Uterus (tissue), 2 donors: ENCODE measurements at regions not wholly inside any gene's neighbourhood (a gene's known extent, or its start where the extent isn't known, plus 50 kb on each side); places are given as distances from the start of the nearest gene placed in this dataset.

Source experiments
- POLR2A ChIP-seq, 2 donors: fragments of 450-650 bp; IDR thresholded peaks; one replicate each; pipeline ENCODE4 v1.6.1; 2016; ENCODE audit warnings: antibody characterized with exemption in 2 of 2, mild to moderate bottlenecking in 1 of 2, moderate library complexity in 1 of 2
- TF ChIP-seq, protein P1 (sequence below), 4 experiments: fragments of 200-600 bp in 2 of 4; fragments of 450-650 bp in 2 of 4; sonication (generic) in 2 of 4; IDR thresholded peaks; one replicate each; pipeline ENCODE4 v1.5.1; 2016 to 2019; ENCODE audit warnings: antibody characterized with exemption in 4 of 4, mild to moderate bottlenecking in 2 of 4, moderate library complexity in 1 of 4

DNA sequence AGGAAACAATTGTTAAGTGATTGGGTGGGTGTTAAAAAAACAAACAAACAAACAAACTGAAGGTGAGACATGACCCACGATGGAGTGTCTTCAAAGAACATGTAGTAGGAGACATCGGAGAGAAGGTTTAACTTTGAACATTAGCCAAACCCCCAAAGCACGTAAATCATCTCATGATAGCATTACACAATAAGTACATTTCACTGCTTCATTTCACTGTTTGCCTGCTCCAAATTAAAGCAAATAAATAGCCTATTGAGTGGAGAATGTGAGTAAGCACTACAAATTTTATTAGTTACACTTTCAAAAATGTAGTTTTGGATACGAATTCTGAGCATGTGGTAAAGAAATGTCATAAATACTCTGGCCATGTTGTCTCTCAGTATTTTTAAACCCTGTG is 287.0 kb downstream of the SI start:
- TF ChIP-seq, protein P1, sequence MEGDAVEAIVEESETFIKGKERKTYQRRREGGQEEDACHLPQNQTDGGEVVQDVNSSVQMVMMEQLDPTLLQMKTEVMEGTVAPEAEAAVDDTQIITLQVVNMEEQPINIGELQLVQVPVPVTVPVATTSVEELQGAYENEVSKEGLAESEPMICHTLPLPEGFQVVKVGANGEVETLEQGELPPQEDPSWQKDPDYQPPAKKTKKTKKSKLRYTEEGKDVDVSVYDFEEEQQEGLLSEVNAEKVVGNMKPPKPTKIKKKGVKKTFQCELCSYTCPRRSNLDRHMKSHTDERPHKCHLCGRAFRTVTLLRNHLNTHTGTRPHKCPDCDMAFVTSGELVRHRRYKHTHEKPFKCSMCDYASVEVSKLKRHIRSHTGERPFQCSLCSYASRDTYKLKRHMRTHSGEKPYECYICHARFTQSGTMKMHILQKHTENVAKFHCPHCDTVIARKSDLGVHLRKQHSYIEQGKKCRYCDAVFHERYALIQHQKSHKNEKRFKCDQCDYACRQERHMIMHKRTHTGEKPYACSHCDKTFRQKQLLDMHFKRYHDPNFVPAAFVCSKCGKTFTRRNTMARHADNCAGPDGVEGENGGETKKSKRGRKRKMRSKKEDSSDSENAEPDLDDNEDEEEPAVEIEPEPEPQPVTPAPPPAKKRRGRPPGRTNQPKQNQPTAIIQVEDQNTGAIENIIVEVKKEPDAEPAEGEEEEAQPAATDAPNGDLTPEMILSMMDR (IDR thresholded peaks at IDR 0.05) = no peak
- no peak for TF ChIP-seq POLR2A (IDR thresholded peaks at IDR 0.05)
